GM23248 (cell line): ENCODE measurements at regions not wholly inside any gene's neighbourhood (a gene's known extent, or its start where the extent isn't known, plus 50 kb on each side); places are given as distances from the start of the nearest gene placed in this dataset.

Experiments used
- DNase-seq: peaks from one replicate; pipeline ENCODE4 v3.0.0-alpha.2; 2015
- H2AFZ ChIP-seq: fragments of 200-600 bp; sonication (generic); 2 replicates; pipeline ENCODE4 v1.6.1; 2016; ENCODE audit warnings: antibody characterized with exemption
- H3F3A ChIP-seq: fragments of 200-600 bp; sonication (generic); 2 replicates; pipeline ENCODE4 v1.6.1; 2016; ENCODE audit warnings: mild to moderate bottlenecking, antibody characterized with exemption, mixed run types; ENCODE audit not compliant: insufficient read depth
- H3K27ac ChIP-seq: fragments of 200-600 bp; sonication (generic); 2 replicates; pipeline ENCODE4 v1.5.1; 2016; ENCODE audit warnings: mild to moderate bottlenecking
- H3K27me3 ChIP-seq: fragments of 200-600 bp; sonication (generic); replicated peaks from 2 replicates; pipeline ENCODE4 v1.6.1; 2016; ENCODE audit warnings: mild to moderate bottlenecking; ENCODE audit not compliant: insufficient read depth
- H3K36me3 ChIP-seq: fragments of 200-600 bp; sonication (generic); 2 replicates; pipeline ENCODE4 v1.6.1; 2016; ENCODE audit warnings: low read depth, mild to moderate bottlenecking
- H3K4me1 ChIP-seq: fragments of 200-600 bp; sonication (generic); 2 replicates; pipeline ENCODE4 v1.6.1; 2016; ENCODE audit warnings: mild to moderate bottlenecking; ENCODE audit not compliant: insufficient read depth
- H3K4me2 ChIP-seq: fragments of 200-600 bp; sonication (generic); one replicate; pipeline ENCODE4 v1.6.1; 2016; ENCODE audit warnings: mild to moderate bottlenecking; ENCODE audit not compliant: unreplicated experiment
- H3K4me3 ChIP-seq: fragments of 200-600 bp; sonication (generic); 2 replicates; pipeline ENCODE4 v1.5.1; 2016; ENCODE audit warnings: mild to moderate bottlenecking
- H3K79me2 ChIP-seq: fragments of 200-600 bp; sonication (generic); 2 replicates; pipeline ENCODE4 v1.6.1; 2016; ENCODE audit warnings: mild to moderate bottlenecking; ENCODE audit not compliant: insufficient read depth
- H3K9ac ChIP-seq: fragments of 200-600 bp; sonication (generic); 2 replicates; pipeline ENCODE4 v1.6.1; 2016; ENCODE audit warnings: mild to moderate bottlenecking
- H3K9me2 ChIP-seq: fragments of 200-600 bp; sonication (generic); 2 replicates; pipeline ENCODE4 v1.6.1; 2016; ENCODE audit warnings: mixed run types, mild to moderate bottlenecking, moderate library complexity; ENCODE audit not compliant: insufficient read depth
- H3K9me3 ChIP-seq: fragments of 200-600 bp; sonication (generic); one replicate; pipeline ENCODE4 v1.6.1; 2017; ENCODE audit warnings: low read depth
- H4K20me1 ChIP-seq: fragments of 200-600 bp; sonication (generic); 2 replicates; pipeline ENCODE4 v1.6.0; 2016; ENCODE audit not compliant: insufficient read depth
- EZH2 ChIP-seq: fragments of 200-600 bp; sonication (generic); IDR thresholded peaks from 2 replicates; pipeline ENCODE4 v1.6.1; 2018; ENCODE audit warnings: antibody characterized with exemption, mild to moderate bottlenecking; ENCODE audit not compliant: insufficient read depth, poor library complexity, severe bottlenecking
- EZH2phosphoT487 ChIP-seq: fragments of 200-600 bp; sonication (generic); IDR thresholded peaks from 2 replicates; pipeline ENCODE4 v1.6.1; 2018; ENCODE audit warnings: antibody characterized with exemption, moderate library complexity, mild to moderate bottlenecking, low read depth; ENCODE audit not compliant: insufficient read depth
- WGBS, 2 experiments: methylation state at CpG; one replicate each; pipeline ENCODE4 v1.1.6; 2015 to 2017; ENCODE audit warnings: low lambda C conversion rate in 2 of 2, low coverage in 1 of 2; ENCODE audit errors: missing lambda C conversion rate in 2 of 2; 5-methylcytosine and 5-hydroxymethylcytosine counted together
- in situ Hi-C: fragments of 300-500 bp; cut with MboI; formaldehyde crosslinking; loops from 2 replicates; pipeline ENCODE4 v1.15.0; 2020

DNA sequence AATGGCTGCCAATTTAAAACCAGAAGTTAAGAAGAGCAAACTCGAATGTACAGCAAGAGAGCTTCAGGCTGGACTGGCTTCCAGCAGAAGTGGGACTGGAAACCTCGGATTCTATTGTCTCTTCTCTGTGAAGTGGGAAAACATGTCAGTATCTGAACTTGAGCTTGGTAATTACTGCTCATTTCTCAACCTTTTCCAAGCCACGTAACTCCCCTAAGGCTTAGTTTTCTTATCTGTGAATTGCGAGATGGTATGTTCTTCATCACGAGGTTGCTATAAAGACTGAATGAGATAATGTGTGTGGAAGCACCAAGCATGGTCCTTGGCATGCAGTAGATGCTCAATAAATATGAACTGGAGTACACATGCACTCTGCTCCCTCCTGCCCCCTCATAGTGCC, 259.4 kb upstream of the SPRED2 start:
- Histone ChIP-seq H3K9me2 (no peaks in the 10 kb centered on the region), H4K20me1 (no peaks in the 10 kb centered on the region), H3K4me1 (no peaks in the 10 kb centered on the region), H3K9me3 (no peaks in the 10 kb centered on the region), H3K27ac (no peak overlapping the region), H3K4me2 (no peak overlapping the region), H3K36me3 (no peaks in the 10 kb centered on the region), H3F3A (no peaks in the 10 kb centered on the region), H3K27me3 (peaks cover 18% of the 10 kb centered on the region), H3K4me3 (no peak overlapping the region), H3K9ac (no peak overlapping the region), H2AFZ (no peak overlapping the region), H3K79me2 (no peaks in the 10 kb centered on the region)
- DNase-seq = no peak
- 44 to 49% methylated on average over 5 of the region's 5 CpGs for WGBS, 2 experiments
- no peak for TF ChIP-seq EZH2phosphoT487
- no peak for TF ChIP-seq EZH2
- in situ Hi-C loops = no loop called here

- H3K4me2 ChIP-seq = no peak overlapping the region
- H3K9me3 ChIP-seq = no peaks in the 10 kb centered on the region
- H4K20me1 ChIP-seq = no peaks in the 10 kb centered on the region
- no peak overlapping the region for H3K4me3 ChIP-seq
- H3K79me2 ChIP-seq = no peaks in the 10 kb centered on the region
- no peaks in the 10 kb centered on the region for H3K36me3 ChIP-seq
- H3K4me1 ChIP-seq = no peaks in the 10 kb centered on the region
- DNase-seq = no peak
- H3K9ac ChIP-seq = no peak overlapping the region
- WGBS, 2 experiments = 25 to 26% methylated on average over 4 of the region's 4 CpGs
- in situ Hi-C loops = no loop called here
- H3K27me3 ChIP-seq = peaks cover 23% of the 10 kb centered on the region
- H2AFZ ChIP-seq = no peak overlapping the region
- H3K9me2 ChIP-seq = no peaks in the 10 kb centered on the region
- TF ChIP-seq EZH2phosphoT487 (no peak), EZH2 (no peak)
- H3K27ac ChIP-seq = no peak overlapping the region
- H3F3A ChIP-seq = no peaks in the 10 kb centered on the region
These were observed 255.9 kb upstream of the SPRED2 start for GRCh38 chr2:65688141-65688886.

- Histone ChIP-seq H3K4me1 (no peaks in the 10 kb centered on the region), H3K9me3 (no peaks in the 10 kb centered on the region), H3K36me3 (no peaks in the 10 kb centered on the region), H3K79me2 (no peaks in the 10 kb centered on the region), H2AFZ (no peak overlapping the region), H3K27ac (no peak overlapping the region), H3K4me2 (no peak overlapping the region), H3F3A (no peaks in the 10 kb centered on the region), H3K9me2 (no peaks in the 10 kb centered on the region), H3K4me3 (no peak overlapping the region), H4K20me1 (no peaks in the 10 kb centered on the region), H3K9ac (no peak overlapping the region), H3K27me3 (peaks cover 23% of the 10 kb centered on the region)
- in situ Hi-C loops = no loop called here
- WGBS, 2 experiments = 70 to 75% methylated on average over 9 of the region's 9 CpGs
- DNase-seq = no peak
- TF ChIP-seq EZH2phosphoT487 (no peak), EZH2 (no peak)
These were observed 255.2 kb upstream of the SPRED2 start for GRCh38 chr2:65687614-65688013.

GRCh38 chr2:65686928-65687521, 254.6 kb upstream of the SPRED2 start:
- no peak for TF ChIP-seq EZH2
- no peak for TF ChIP-seq EZH2phosphoT487
- in situ Hi-C loops = no loop called here
- no peak overlapping the region for H3K4me3 ChIP-seq
- no peak overlapping the region for H2AFZ ChIP-seq
- peaks cover 21% of the 10 kb centered on the region for H3K27me3 ChIP-seq
- H4K20me1 ChIP-seq = no peaks in the 10 kb centered on the region
- no peak overlapping the region for H3K9ac ChIP-seq
- H3K27ac ChIP-seq = no peak overlapping the region
- DNase-seq = no peak
- H3K9me2 ChIP-seq = no peaks in the 10 kb centered on the region
- H3K79me2 ChIP-seq = no peaks in the 10 kb centered on the region
- H3K36me3 ChIP-seq = no peaks in the 10 kb centered on the region
- H3K4me1 ChIP-seq = no peaks in the 10 kb centered on the region
- no peaks in the 10 kb centered on the region for H3F3A ChIP-seq
- no peaks in the 10 kb centered on the region for H3K9me3 ChIP-seq
- H3K4me2 ChIP-seq = no peak overlapping the region
- WGBS, 2 experiments = 21 to 26% methylated on average over 5 of the region's 5 CpGs
